RWPE2 (cell line): ENCODE measurements at regions not wholly inside any gene's neighbourhood (a gene's known extent, or its start where the extent isn't known, plus 50 kb on each side); places are given as distances from the start of the nearest gene placed in this dataset.

Experiments used
- ATAC-seq: fragments of 200-7000 bp; cut with Tn5 transposase; 3 replicates; pipeline ENCODE4 v1.9.1; 2021; ENCODE audit warnings: low read depth
- DNase-seq: peaks from one replicate; pipeline ENCODE4 v3.0.0-alpha.2; 2020; ENCODE audit warnings: low spot score
- H3K27ac ChIP-seq: fragments of 450-650 bp; 2 replicates; pipeline ENCODE4 v1.5.1; 2017; ENCODE audit warnings: mild to moderate bottlenecking; ENCODE audit not compliant: poor library complexity, severe bottlenecking
- H3K27me3 ChIP-seq: fragments of 250-450 bp; sonication (Bioruptor Pico); 2 replicates; pipeline ENCODE4 v1.5.1; 2021; ENCODE audit warnings: mild to moderate bottlenecking, moderate library complexity; ENCODE audit not compliant: insufficient read depth, poor library complexity, severe bottlenecking
- H3K36me3 ChIP-seq: fragments of 250-450 bp; sonication (Bioruptor Pico); 2 replicates; pipeline ENCODE4 v1.5.1; 2020; ENCODE audit warnings: low read depth, mild to moderate bottlenecking, moderate library complexity
- H3K4me1 ChIP-seq: fragments of 250-450 bp; sonication (Bioruptor Pico); 2 replicates; pipeline ENCODE4 v1.5.1; 2021; ENCODE audit warnings: mild to moderate bottlenecking, moderate library complexity; ENCODE audit not compliant: insufficient read depth, poor library complexity, severe bottlenecking
- H3K4me3 ChIP-seq: fragments of 250-450 bp; sonication (Bioruptor Pico); 2 replicates; pipeline ENCODE4 v1.5.1; 2021; ENCODE audit warnings: mild to moderate bottlenecking, moderate library complexity; ENCODE audit not compliant: severe bottlenecking
- H3K9me3 ChIP-seq: fragments of 250-450 bp; sonication (Bioruptor Pico); 2 replicates; pipeline ENCODE4 v1.5.1; 2021; ENCODE audit warnings: mild to moderate bottlenecking, moderate library complexity; ENCODE audit not compliant: severe bottlenecking
- TF ChIP-seq, protein P1 (sequence below): fragments of 450-650 bp; IDR thresholded peaks from one replicate; pipeline ENCODE4 v1.5.1; 2017; ENCODE audit warnings: mild to moderate bottlenecking, moderate library complexity; ENCODE audit not compliant: poor library complexity, severe bottlenecking

DNA sequence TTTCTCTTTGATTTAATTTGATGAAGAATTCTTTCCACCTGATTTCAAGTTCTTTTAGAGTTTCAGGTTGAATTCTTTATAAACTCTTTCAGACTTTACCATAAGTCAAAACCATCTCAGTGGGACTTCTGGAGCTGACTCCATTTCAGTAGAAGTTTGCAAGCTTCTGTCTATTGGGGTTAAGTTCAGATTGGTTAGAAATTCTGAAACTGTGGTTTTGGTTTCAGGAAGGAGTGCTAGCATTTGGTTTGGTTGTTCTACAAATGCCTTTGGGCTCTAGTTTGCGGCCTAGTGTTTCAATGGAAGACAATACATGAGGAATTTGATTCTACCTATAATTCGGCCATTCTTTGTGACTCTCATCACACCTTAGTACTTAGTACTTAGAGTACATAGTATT lies 176.8 kb upstream of the RHOBTB1 start:
- ATAC-seq: no peak
- Histone ChIP-seq H3K4me1 (no peaks in the 10 kb centered on the region), H3K4me3 (no peak overlapping the region), H3K36me3 (no peaks in the 10 kb centered on the region), H3K27ac (no peak overlapping the region), H3K9me3 (no peaks in the 10 kb centered on the region), H3K27me3 (no peaks in the 10 kb centered on the region)
- DNase-seq: no peak
- TF ChIP-seq, protein P1, sequence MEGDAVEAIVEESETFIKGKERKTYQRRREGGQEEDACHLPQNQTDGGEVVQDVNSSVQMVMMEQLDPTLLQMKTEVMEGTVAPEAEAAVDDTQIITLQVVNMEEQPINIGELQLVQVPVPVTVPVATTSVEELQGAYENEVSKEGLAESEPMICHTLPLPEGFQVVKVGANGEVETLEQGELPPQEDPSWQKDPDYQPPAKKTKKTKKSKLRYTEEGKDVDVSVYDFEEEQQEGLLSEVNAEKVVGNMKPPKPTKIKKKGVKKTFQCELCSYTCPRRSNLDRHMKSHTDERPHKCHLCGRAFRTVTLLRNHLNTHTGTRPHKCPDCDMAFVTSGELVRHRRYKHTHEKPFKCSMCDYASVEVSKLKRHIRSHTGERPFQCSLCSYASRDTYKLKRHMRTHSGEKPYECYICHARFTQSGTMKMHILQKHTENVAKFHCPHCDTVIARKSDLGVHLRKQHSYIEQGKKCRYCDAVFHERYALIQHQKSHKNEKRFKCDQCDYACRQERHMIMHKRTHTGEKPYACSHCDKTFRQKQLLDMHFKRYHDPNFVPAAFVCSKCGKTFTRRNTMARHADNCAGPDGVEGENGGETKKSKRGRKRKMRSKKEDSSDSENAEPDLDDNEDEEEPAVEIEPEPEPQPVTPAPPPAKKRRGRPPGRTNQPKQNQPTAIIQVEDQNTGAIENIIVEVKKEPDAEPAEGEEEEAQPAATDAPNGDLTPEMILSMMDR: no peak

DNA sequence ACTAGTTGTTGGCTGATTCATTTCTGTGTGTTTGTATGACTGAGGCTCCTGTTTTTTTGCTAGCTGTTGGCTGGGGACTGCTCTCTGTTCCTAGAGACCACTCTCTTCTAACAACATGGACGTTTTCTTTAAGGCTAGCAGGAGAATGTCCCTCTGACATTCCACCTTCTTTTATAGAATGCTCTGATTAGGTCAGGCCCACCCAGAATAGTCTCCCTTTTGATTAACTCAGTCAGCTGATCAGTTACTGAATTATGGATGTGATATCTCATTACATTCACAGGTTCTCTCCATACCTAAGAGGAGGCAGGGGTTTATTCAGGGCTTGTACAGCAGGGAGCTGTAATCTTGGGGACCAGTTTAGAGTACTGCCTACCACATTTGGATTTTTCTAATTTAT lies 175.6 kb upstream of the RHOBTB1 start:
- TF ChIP-seq, protein P1: no peak
- no peak for ATAC-seq
- Histone ChIP-seq H3K9me3 (no peaks in the 10 kb centered on the region), H3K27me3 (no peaks in the 10 kb centered on the region), H3K36me3 (no peaks in the 10 kb centered on the region), H3K4me3 (no peak overlapping the region), H3K27ac (no peak overlapping the region), H3K4me1 (no peaks in the 10 kb centered on the region)
- no peak for DNase-seq

DNA sequence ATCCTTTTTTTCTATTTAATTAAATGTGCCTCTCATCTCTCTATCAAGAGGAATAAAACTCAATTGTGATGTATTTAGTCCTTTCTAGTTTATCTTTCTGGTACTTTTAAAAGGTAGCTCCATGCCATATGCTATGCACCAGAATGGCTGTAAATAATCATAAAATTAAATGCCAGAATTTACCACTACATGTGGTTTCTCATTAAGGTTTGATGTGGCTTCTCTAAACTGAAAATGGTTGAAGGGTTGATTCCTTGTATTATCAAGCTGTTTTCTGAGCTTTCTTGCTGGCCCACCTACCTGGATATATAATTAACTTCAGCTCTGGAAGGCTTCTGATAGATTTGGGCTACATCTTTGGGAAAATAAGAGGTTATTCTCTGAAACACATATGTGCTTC lies 171.9 kb upstream of the RHOBTB1 start:
- no peak for DNase-seq
- no peaks in the 10 kb centered on the region for H3K36me3 ChIP-seq
- no peaks in the 10 kb centered on the region for H3K4me1 ChIP-seq
- H3K27me3 ChIP-seq: no peaks in the 10 kb centered on the region
- TF ChIP-seq, protein P1: no peak
- ATAC-seq: no peak
- H3K27ac ChIP-seq: no peak overlapping the region
- H3K9me3 ChIP-seq: no peaks in the 10 kb centered on the region
- no peak overlapping the region for H3K4me3 ChIP-seq

GRCh38 chr10:61112771-61113170 lies 168.8 kb upstream of the RHOBTB1 start:
- Histone ChIP-seq H3K9me3 (no peaks in the 10 kb centered on the region), H3K4me1 (no peaks in the 10 kb centered on the region), H3K27ac (no peak overlapping the region), H3K27me3 (no peaks in the 10 kb centered on the region), H3K4me3 (no peak overlapping the region), H3K36me3 (no peaks in the 10 kb centered on the region)
- TF ChIP-seq, protein P1: no peak
- ATAC-seq (no peak), DNase-seq (no peak)

DNA sequence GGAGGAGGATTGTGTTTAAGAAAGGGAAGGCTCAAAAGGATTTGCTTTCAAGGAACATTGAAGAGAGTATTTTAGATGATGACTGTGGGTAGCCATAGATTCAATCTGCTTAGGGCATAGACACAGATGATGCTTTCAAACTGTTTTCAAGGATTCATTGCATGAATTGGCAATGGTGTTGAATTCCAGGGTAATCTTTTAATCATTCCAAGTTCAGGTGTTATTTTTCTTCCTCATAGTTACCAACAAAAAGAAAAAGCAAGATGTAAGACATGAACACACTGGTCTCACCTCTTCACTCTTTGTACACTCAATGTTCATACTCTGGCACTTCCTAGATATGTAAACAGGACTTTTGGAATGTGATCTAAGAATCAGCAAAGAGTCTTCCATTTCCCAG lies 167.0 kb upstream of the RHOBTB1 start:
- DNase-seq (no peak), ATAC-seq (no peak)
- no peak overlapping the region for H3K4me3 ChIP-seq
- H3K27ac ChIP-seq: no peak overlapping the region
- no peaks in the 10 kb centered on the region for H3K9me3 ChIP-seq
- H3K27me3 ChIP-seq: no peaks in the 10 kb centered on the region
- no peaks in the 10 kb centered on the region for H3K36me3 ChIP-seq
- H3K4me1 ChIP-seq: no peaks in the 10 kb centered on the region
- TF ChIP-seq, protein P1: no peak
